OCI-LY7 (cell line): ENCODE measurements at regions not wholly inside any gene's neighbourhood (a gene's known extent, or its start where the extent isn't known, plus 50 kb on each side); places are given as distances from the start of the nearest gene placed in this dataset.

Source experiments
- EZH2phosphoT487 ChIP-seq: fragments of 200-600 bp; sonication (generic); IDR thresholded peaks from 2 replicates; pipeline ENCODE4 v1.6.1; 2018; ENCODE audit warnings: low read depth, borderline replicate concordance, mild to moderate bottlenecking, mixed run types, antibody characterized with exemption, low read length, moderate library complexity, mixed read lengths
- TF ChIP-seq, protein P1 (sequence below): fragments of 200-600 bp; sonication (generic); conservative IDR thresholded peaks from 2 replicates; pipeline ENCODE4 v1.5.1; 2014; ENCODE audit warnings: mild to moderate bottlenecking, antibody characterized with exemption, low read length, moderate library complexity, mixed read lengths

DNA sequence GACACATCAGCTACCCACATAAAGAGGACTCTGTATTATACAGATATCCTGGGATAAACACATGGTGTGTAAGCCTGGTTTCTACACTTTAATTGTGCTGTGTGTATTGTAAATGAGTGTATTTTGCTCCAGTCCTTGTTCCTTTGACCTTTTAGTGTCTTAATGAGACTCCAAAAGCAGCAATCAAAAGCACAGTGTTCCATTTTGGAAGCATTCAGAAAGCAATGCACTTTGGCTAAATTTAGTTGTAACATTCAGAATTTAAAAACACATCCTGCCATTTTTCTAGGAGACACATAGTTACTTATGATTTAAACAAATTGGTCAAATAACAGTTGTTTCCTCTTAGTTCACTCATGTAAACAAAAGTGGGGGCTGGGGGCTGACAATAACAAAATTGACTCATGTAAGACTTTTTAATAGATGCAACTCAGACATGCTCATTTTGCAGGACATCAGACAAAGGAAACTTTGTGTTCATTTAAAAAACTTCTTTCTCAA is 122.2 kb downstream of the GPR37 start:
- no peak for TF ChIP-seq EZH2phosphoT487
- TF ChIP-seq, protein P1, sequence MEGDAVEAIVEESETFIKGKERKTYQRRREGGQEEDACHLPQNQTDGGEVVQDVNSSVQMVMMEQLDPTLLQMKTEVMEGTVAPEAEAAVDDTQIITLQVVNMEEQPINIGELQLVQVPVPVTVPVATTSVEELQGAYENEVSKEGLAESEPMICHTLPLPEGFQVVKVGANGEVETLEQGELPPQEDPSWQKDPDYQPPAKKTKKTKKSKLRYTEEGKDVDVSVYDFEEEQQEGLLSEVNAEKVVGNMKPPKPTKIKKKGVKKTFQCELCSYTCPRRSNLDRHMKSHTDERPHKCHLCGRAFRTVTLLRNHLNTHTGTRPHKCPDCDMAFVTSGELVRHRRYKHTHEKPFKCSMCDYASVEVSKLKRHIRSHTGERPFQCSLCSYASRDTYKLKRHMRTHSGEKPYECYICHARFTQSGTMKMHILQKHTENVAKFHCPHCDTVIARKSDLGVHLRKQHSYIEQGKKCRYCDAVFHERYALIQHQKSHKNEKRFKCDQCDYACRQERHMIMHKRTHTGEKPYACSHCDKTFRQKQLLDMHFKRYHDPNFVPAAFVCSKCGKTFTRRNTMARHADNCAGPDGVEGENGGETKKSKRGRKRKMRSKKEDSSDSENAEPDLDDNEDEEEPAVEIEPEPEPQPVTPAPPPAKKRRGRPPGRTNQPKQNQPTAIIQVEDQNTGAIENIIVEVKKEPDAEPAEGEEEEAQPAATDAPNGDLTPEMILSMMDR: no peak
